HG03354 (cell line): ENCODE measurements at regions not wholly inside any gene's neighbourhood (a gene's known extent, or its start where the extent isn't known, plus 50 kb on each side); places are given as distances from the start of the nearest gene placed in this dataset.

Experiments used
- ATAC-seq: cut with Tn5 transposase; IDR thresholded peaks from one replicate; pipeline ENCODE4 v1.9.1; 2021; ENCODE audit warnings: mild to moderate bottlenecking; ENCODE audit not compliant: unreplicated experiment, poor library complexity, severe bottlenecking

- no peak for ATAC-seq
Observed at GRCh38 chr17:74150428-74151025, 53.0 kb upstream of the RPL38 start.

- ATAC-seq = no peak
Observed at GRCh38 chr17:74151551-74152315, 51.7 kb upstream of the RPL38 start.

DNA sequence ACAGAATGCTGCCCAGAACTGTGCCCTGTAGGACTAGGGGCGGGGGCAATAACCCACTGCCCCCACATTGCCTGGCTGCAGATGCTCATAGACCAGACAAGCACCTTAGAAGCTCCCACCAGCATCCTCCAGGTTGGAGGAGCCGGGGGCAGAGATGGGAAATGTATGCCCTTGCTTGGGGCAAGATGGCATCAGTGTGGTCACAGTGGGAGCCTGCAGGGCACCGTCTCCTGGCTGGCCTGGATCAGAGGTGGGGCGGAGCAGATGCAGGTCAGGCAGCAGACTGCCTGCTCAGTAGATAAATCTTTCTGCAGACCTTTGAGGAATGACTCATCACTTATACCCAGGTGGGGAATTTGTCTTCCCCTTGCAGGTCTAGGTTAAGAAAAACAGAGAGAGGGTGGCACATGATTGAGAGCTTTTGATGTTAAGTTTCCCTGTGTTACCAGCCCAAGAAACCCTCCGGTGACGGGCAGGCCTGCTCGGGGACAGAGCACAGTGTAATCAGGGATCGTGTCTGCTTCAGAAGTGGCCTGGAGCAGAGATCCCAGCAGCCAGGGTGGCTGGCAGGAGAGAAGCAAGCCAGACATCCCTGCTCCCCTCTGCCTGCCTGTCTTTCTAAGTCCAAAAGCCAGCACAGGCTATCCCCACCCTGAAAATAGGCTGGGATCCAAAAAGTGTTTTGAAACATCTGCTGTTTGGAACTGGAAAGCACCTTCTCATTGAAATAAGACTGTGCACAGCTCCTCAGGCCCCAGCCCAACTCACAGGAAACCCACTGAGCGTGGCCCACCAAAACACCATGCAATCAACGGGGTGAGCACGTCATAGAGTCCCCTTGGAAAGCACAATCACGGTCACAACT, 50.7 kb upstream of the RPL38 start:
- no peak for ATAC-seq

DNA sequence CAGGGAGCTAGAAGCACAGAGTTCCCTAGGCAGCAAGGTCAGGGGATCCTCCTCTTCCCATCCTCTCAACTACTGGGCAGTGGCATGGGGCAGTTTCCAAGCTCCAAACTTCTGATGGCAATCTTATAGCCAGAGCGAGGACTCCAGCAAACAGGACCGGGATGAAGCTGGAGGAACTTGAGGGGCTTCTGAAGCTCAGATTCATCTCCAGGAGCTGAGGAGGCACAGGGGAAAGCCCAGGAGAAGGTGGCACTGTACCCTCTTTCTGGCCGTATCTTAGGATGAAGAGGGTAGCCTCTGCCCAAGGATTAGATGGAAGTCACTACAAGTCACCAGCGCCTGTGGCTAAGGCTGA, 50.0 kb upstream of the RPL38 start:
- no peak for ATAC-seq
